IMR-90 (cell line): ENCODE measurements at regions not wholly inside any gene's neighbourhood (a gene's known extent, or its start where the extent isn't known, plus 50 kb on each side); places are given as distances from the start of the nearest gene placed in this dataset.

Source experiments
- ATAC-seq: fragments of 200-7000 bp; cut with Tn5 transposase; 2 replicates; pipeline ENCODE4 v1.9.1; 2020; ENCODE audit warnings: low read depth, mild to moderate bottlenecking, moderate library complexity
- BruUV-seq: library from RNA; stranded (reverse); fragments of 400-500 nt; replicated peaks from 2 replicates; lab custom pipeline; 2021; lab: Mats Ljungman, UMichigan
- CTCF ChIA-PET: fragments of 300-600 bp; formaldehyde crosslinking; extraction: SDS; loops from one replicate; lab custom pipeline; 2021; ENCODE audit warnings: antibody characterized with exemption; lab: Yijun Ruan, JAX
- POLR2A ChIA-PET: fragments of 300-600 bp; sonication (Branson Sonifier 250); formaldehyde crosslinking; loops from one replicate; lab custom pipeline; 2022; ENCODE audit warnings: antibody characterized with exemption; ENCODE audit not compliant: unreplicated experiment; lab: Charles Lee
- DNase-seq: peaks from one replicate; pipeline ENCODE4 v3.0.0; 2013
- H2AFZ ChIP-seq: replicated peaks from 2 replicates; pipeline ENCODE3; 2013; ENCODE audit warnings: low read length, mild to moderate bottlenecking; ENCODE audit not compliant: poor library complexity
- H2AK5ac ChIP-seq: 2 replicates; pipeline ENCODE4 v1.6.1; 2013; ENCODE audit warnings: low read depth, low read length, inconsistent platforms
- H2AK9ac ChIP-seq: replicated peaks from 2 replicates; pipeline ENCODE3; 2013; ENCODE audit warnings: mild to moderate bottlenecking, low read depth, low read length, moderate library complexity; ENCODE audit not compliant: poor library complexity
- H2BK120ac ChIP-seq: 2 replicates; pipeline ENCODE4 v1.6.1; 2013; ENCODE audit warnings: low read depth, low read length, inconsistent platforms
- H2BK15ac ChIP-seq: 3 replicates; pipeline ENCODE4 v1.6.1; 2013; ENCODE audit warnings: low read depth, low read length, inconsistent platforms
- H2BK20ac ChIP-seq: 2 replicates; pipeline ENCODE4 v1.6.1; 2013; ENCODE audit warnings: low read depth, mild to moderate bottlenecking, inconsistent platforms, low read length, moderate library complexity
- H2BK5ac ChIP-seq: 2 replicates; pipeline ENCODE4 v1.6.1; 2013; ENCODE audit warnings: mild to moderate bottlenecking, low read depth, low read length, inconsistent platforms; ENCODE audit not compliant: poor library complexity, severe bottlenecking
- H3K14ac ChIP-seq: replicated peaks from 2 replicates; pipeline ENCODE4 v1.6.1; 2013; ENCODE audit warnings: low read depth, low read length, inconsistent platforms
- H3K18ac ChIP-seq: 2 replicates; pipeline ENCODE4 v1.6.1; 2013; ENCODE audit warnings: low read depth, low read length, control low read depth
- H3K23ac ChIP-seq: 2 replicates; pipeline ENCODE4 v1.6.1; 2013; ENCODE audit warnings: low read depth, low read length, inconsistent platforms
- H3K27ac ChIP-seq: 2 replicates; pipeline ENCODE4 v1.5.1; 2013; ENCODE audit warnings: mild to moderate bottlenecking, control low read depth, low read length; ENCODE audit not compliant: insufficient read depth
- H3K27me3 ChIP-seq: 2 replicates; pipeline ENCODE4 v1.6.1; 2013; ENCODE audit warnings: low read length; ENCODE audit not compliant: control insufficient read depth, insufficient read depth
- H3K36me3 ChIP-seq: 2 replicates; pipeline ENCODE4 v1.6.1; 2013; ENCODE audit warnings: low read length, mixed read lengths; ENCODE audit not compliant: control insufficient read depth, insufficient read depth
- H3K4ac ChIP-seq: 2 replicates; pipeline ENCODE4 v1.6.1; 2013; ENCODE audit warnings: low read depth, low read length, inconsistent platforms
- H3K4me1 ChIP-seq: 2 replicates; pipeline ENCODE4 v1.6.1; 2013; ENCODE audit warnings: low read length, mixed read lengths; ENCODE audit not compliant: control insufficient read depth, insufficient read depth
- H3K4me2 ChIP-seq: 2 replicates; pipeline ENCODE4 v1.6.1; 2013; ENCODE audit warnings: low read depth, mild to moderate bottlenecking, control low read depth, low read length, moderate library complexity
- H3K4me3 ChIP-seq: 2 replicates; pipeline ENCODE4 v1.5.1; 2013; ENCODE audit warnings: low read depth, mild to moderate bottlenecking, control low read depth, low read length, moderate library complexity; ENCODE audit not compliant: insufficient read depth
- H3K56ac ChIP-seq: 2 replicates; pipeline ENCODE4 v1.6.1; 2013; ENCODE audit warnings: low read length, inconsistent platforms; ENCODE audit not compliant: insufficient read depth; ENCODE audit errors: extremely low read depth
- H3K79me1 ChIP-seq, 2 experiments: 2 replicates each; pipeline ENCODE4 v1.6.1; 2013; ENCODE audit warnings: low read length in 2 of 2, inconsistent platforms in 1 of 2, low read depth in 1 of 2
- H3K9ac ChIP-seq: 2 replicates; pipeline ENCODE4 v1.6.1; 2013; ENCODE audit warnings: low read depth, low read length, control low read depth
- H3K9me1 ChIP-seq: 2 replicates; pipeline ENCODE4 v1.6.1; 2013; ENCODE audit warnings: low read length, inconsistent platforms; ENCODE audit not compliant: insufficient read depth
- H3K9me3 ChIP-seq: 2 replicates; pipeline ENCODE4 v1.6.1; 2013; ENCODE audit warnings: low read length; ENCODE audit not compliant: control insufficient read depth, insufficient read depth
- H4K20me1 ChIP-seq: 2 replicates; pipeline ENCODE4 v1.6.1; 2013; ENCODE audit warnings: low read length, inconsistent platforms; ENCODE audit not compliant: insufficient read depth
- H4K5ac ChIP-seq: 2 replicates; pipeline ENCODE4 v1.6.1; 2013; ENCODE audit warnings: mild to moderate bottlenecking, low read depth, low read length, control low read depth
- H4K8ac ChIP-seq, 2 experiments: 2 replicates each; pipeline ENCODE4 v1.6.1; 2013; ENCODE audit warnings: low read depth in 2 of 2, low read length in 2 of 2, control low read depth in 1 of 2, inconsistent platforms in 1 of 2
- H4K91ac ChIP-seq: 2 replicates; pipeline ENCODE4 v1.6.1; 2013; ENCODE audit warnings: low read depth, low read length, inconsistent platforms; ENCODE audit not compliant: insufficient read depth
- BHLHE40 ChIP-seq: fragments of 150-350 bp; IDR thresholded peaks from 2 replicates; pipeline ENCODE4 v1.6.1; 2016; ENCODE audit warnings: mild to moderate bottlenecking, low read depth, low read length
- CEBPB ChIP-seq: IDR thresholded peaks from 2 replicates; pipeline ENCODE4 v1.6.1; 2012; ENCODE audit warnings: low read depth, low read length, improper control_type of control experiment
- NFE2L2 ChIP-seq: fragments of 150-350 bp; IDR thresholded peaks from 2 replicates; pipeline ENCODE4 v1.6.1; 2016; ENCODE audit warnings: low read depth, mild to moderate bottlenecking, low read length
- RAD21 ChIP-seq: IDR thresholded peaks from 2 replicates; pipeline ENCODE4 v1.6.1; 2012; ENCODE audit warnings: low read length, improper control_type of control experiment
- RCOR1 ChIP-seq: IDR thresholded peaks from 2 replicates; pipeline ENCODE4 v1.6.1; 2012; ENCODE audit warnings: mild to moderate bottlenecking, low read length, improper control_type of control experiment; ENCODE audit not compliant: insufficient replicate concordance
- RFX5 ChIP-seq: IDR thresholded peaks from 2 replicates; pipeline ENCODE4 v1.8.0; 2012; ENCODE audit warnings: low read depth, mild to moderate bottlenecking, low read length, moderate library complexity
- whole genome bisulfite sequencing, 2 experiments: methylation state at CpG; one replicate each; pipeline versions ENCODE4 v1.1.5 to v1.1.7; 2013; ENCODE audit warnings: missing lambda C conversion rate in 2 of 2; ENCODE audit not compliant: insufficient read length in 1 of 2; ENCODE audit errors: extremely low coverage in 2 of 2; 5-methylcytosine and 5-hydroxymethylcytosine counted together
- dilution Hi-C: fragments of 300-500 bp; cut with HindIII; formaldehyde crosslinking; loops from one replicate; pipeline ENCODE4 v1.14.3; 2018; ENCODE audit warnings: low sequenced_read_pairs; ENCODE audit not compliant: unreplicated experiment
- in situ Hi-C: fragments of 300-500 bp; cut with MboI; formaldehyde crosslinking; loops from 3 replicates; pipeline ENCODE4 v1.14.3; 2019; ENCODE audit warnings: low sequenced_read_pairs, inconsistent platforms, mixed read lengths
- intact Hi-C: fragments of 100-400 bp; cut with micrococcal nuclease; formaldehyde crosslinking; loops from 2 replicates; pipeline ENCODE4 v1.10.0; 2022

DNA sequence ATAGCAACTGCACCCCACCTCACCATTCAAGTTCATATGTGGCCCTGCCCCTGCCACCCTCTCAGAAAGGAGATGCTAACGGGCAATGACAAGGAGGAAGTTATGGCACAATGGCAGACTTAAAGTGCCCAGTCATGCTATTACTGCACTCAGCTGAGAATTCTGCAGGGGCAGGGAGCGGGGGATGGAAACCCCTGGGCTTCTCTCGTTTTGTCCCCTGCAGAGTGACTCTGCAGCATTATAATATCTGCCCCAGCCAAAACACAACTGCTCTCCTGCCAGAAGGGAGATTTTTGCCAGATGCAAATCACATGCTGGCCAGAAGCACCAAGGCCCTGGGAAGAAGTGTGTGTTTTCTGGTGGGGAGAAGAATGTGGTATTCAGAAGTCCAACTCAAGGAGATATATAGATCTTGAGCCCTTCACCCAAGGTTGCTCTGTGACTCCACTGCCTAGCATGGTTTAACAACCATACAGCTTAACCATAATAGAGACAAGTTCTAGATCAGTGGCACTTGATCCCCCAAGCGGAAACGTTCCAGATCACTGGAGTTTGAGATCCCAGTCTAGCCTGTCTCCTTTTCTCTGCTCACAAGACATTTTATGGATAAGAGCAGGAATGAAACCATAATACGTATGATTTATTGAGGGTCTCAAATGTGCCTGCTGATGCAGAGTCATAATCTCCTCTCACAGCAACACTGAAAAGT lies 207.0 kb upstream of the MAP3K1 start:
- Histone ChIP-seq H2AK9ac (peak overlapping the region; percentile 37), H3K27me3 (peaks cover 4% of the 10 kb centered on the region; the same call in 1 of the 2 replicates), H2BK15ac (peak overlapping the region; percentile 56), H3K9me1 (peaks cover 16% of the 10 kb centered on the region), H3K4ac (peak overlapping the region; percentile 87), H3K4me3 (no peak overlapping the region), H3K9ac (no peak overlapping the region), H2BK120ac (peak overlapping the region; percentile 92), H3K23ac (no peak overlapping the region), H3K4me2 (no peak overlapping the region), H2BK5ac (no peak overlapping the region), H3K9me3 (no peaks in the 10 kb centered on the region), H3K56ac (no peak overlapping the region), H3K4me1 (peaks cover 9% of the 10 kb centered on the region), H3K18ac (peak overlapping the region; percentile 2; the same call in 1 of the 2 replicates), H2BK20ac (peak overlapping the region; percentile 34; the same call in 1 of the 2 replicates), H2AFZ (peak overlapping the region; percentile 58), H3K14ac (peak overlapping the region; percentile 59), H4K20me1 (no peaks in the 10 kb centered on the region), H3K36me3 (no peaks in the 10 kb centered on the region), H4K5ac (no peak overlapping the region), H3K79me1 (no peaks in the 10 kb centered on the region), H3K27ac (no peak overlapping the region), H4K8ac (peak overlapping the region in 1 of 2 experiments; percentile 16; a peak in 2 of 4 replicates), H2AK5ac (peak overlapping the region; percentile 67; the same call in 1 of the 2 replicates), H4K91ac (peak overlapping the region; percentile 87)
- dilution Hi-C loops: no loop called here
- no TSS peak for BruUV-seq
- CTCF ChIA-PET: interaction anchor here (1.2 kb wide), 1 partner anchor 9 kb away, joined by 4 read pairs; no protein-coding TSS in a partner anchor
- TF ChIP-seq RFX5 (no peak), RAD21 (no peak), RCOR1 (no peak), BHLHE40 (no peak), CEBPB (no peak), NFE2L2 (peak; percentile 86)
- no CpG with 5 or more reads among the region's 6 CpGs for WGBS, 2 experiments
- in situ Hi-C loops: no loop called here
- no peak; the same call in 1 of the 2 replicates for ATAC-seq
- POLR2A ChIA-PET: no interaction called here
- intact Hi-C loops: loop anchor here (5.0 kb wide), 1 partner anchor 101 kb away; no protein-coding TSS in a partner anchor
- peak; percentile 13 for DNase-seq
